NCI-H446 (cell line): ENCODE measurements at regions not wholly inside any gene's neighbourhood (a gene's known extent, or its start where the extent isn't known, plus 50 kb on each side); places are given as distances from the start of the nearest gene placed in this dataset.
A peak's percentile ranks its signal among the peaks of the same experiment; 100 is the strongest.
"Not testable (repeated sequence)": the region's sequence is repeated elsewhere in the genome, so short reads cannot be mapped to it uniquely, and the experiment has no call there.

Experiments
- DNase-seq, 2 experiments: peaks; one replicate each; lab custom pipeline; 2025; lab: John Stamatoyannopoulos, UW

GRCh38 chr11:98153752-98154151 is 867.0 kb upstream of the CNTN5 start:
- DNase-seq, result no peak

- DNase-seq, result peak in 1 of 2 experiments; percentile 46
Observed at GRCh38 chr11:98155696-98156095, 865.1 kb upstream of the CNTN5 start.

GRCh38 chr11:98177925-98178324 is 842.8 kb upstream of the CNTN5 start:
- DNase-seq, result no peak

GRCh38 chr11:98180511-98180910 is 840.2 kb upstream of the CNTN5 start:
- DNase-seq, result no peak

- DNase-seq, result no peak
Observed at GRCh38 chr11:98180921-98181320, 839.8 kb upstream of the CNTN5 start.

- no peak for DNase-seq
Observed at GRCh38 chr11:98183034-98183433, 837.7 kb upstream of the CNTN5 start.

- no peak for DNase-seq
Observed at GRCh38 chr11:98185245-98185644, 835.5 kb upstream of the CNTN5 start.

GRCh38 chr11:98194611-98195010 is 826.1 kb upstream of the CNTN5 start:
- DNase-seq, result no peak

- DNase-seq, result no peak
Observed at GRCh38 chr11:98195300-98195699, 825.4 kb upstream of the CNTN5 start.

GRCh38 chr11:98207086-98207485 is 813.7 kb upstream of the CNTN5 start:
- DNase-seq, result no peak

- DNase-seq, result no peak
Observed at GRCh38 chr11:98227278-98227677, 793.5 kb upstream of the CNTN5 start.

- no peak for DNase-seq
Observed at GRCh38 chr11:98230678-98231077, 790.1 kb upstream of the CNTN5 start.

GRCh38 chr11:98234698-98235097 is 786.1 kb upstream of the CNTN5 start:
- peak in 1 of 2 experiments; percentile 4 for DNase-seq

GRCh38 chr11:98243897-98244296 is 776.9 kb upstream of the CNTN5 start:
- no peak for DNase-seq

- DNase-seq, result no peak
Observed at GRCh38 chr11:98260983-98261382, 759.8 kb upstream of the CNTN5 start.

- peak in 1 of 2 experiments; percentile 42 for DNase-seq
Observed at GRCh38 chr11:98277251-98277912, 743.4 kb upstream of the CNTN5 start.

GRCh38 chr11:98289617-98290263 is 731.0 kb upstream of the CNTN5 start:
- no peak for DNase-seq

- peak in 1 of 2 experiments; percentile 41 for DNase-seq
Observed at GRCh38 chr11:98296091-98296880, 724.5 kb upstream of the CNTN5 start.

GRCh38 chr11:98300719-98301118 is 720.0 kb upstream of the CNTN5 start:
- DNase-seq, result peak in 1 of 2 experiments; percentile 35

GRCh38 chr11:98307827-98308491 is 712.8 kb upstream of the CNTN5 start:
- DNase-seq, result no peak

- not testable (repeated sequence) for DNase-seq
Observed at GRCh38 chr11:98330306-98330705, 690.4 kb upstream of the CNTN5 start.

- DNase-seq, result no peak
Observed at GRCh38 chr11:98358551-98358950, 662.2 kb upstream of the CNTN5 start.
